ENCODE measurements at regions not wholly inside any gene's neighbourhood (a gene's known extent, or its start where the extent isn't known, plus 50 kb on each side); places are given as distances from the start of the nearest gene placed in this dataset.

GRCh38 chr5:145385276-145385675 is 449.9 kb downstream of the PRELID2 start:
- Histone ChIP-seq H3K4me1 (no peaks in the 10 kb centered on the region), H3K36me3 (no peaks in the 10 kb centered on the region), H3K27ac (no peak overlapping the region), H3K27me3 (no peaks in the 10 kb centered on the region), H3K9me3 (peaks cover 0 to 33% (median 0%) of the 10 kb centered on the region in 12 donors), H3K4me3 (no peak overlapping the region)
- TF ChIP-seq POLR2A (IDR thresholded peaks at IDR 0.05): no peak
- TF ChIP-seq, protein P1, sequence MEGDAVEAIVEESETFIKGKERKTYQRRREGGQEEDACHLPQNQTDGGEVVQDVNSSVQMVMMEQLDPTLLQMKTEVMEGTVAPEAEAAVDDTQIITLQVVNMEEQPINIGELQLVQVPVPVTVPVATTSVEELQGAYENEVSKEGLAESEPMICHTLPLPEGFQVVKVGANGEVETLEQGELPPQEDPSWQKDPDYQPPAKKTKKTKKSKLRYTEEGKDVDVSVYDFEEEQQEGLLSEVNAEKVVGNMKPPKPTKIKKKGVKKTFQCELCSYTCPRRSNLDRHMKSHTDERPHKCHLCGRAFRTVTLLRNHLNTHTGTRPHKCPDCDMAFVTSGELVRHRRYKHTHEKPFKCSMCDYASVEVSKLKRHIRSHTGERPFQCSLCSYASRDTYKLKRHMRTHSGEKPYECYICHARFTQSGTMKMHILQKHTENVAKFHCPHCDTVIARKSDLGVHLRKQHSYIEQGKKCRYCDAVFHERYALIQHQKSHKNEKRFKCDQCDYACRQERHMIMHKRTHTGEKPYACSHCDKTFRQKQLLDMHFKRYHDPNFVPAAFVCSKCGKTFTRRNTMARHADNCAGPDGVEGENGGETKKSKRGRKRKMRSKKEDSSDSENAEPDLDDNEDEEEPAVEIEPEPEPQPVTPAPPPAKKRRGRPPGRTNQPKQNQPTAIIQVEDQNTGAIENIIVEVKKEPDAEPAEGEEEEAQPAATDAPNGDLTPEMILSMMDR (IDR thresholded peaks at IDR 0.05): no peak
- ATAC-seq (no peak), DNase-seq (no peak)
- intact Hi-C loops (cut with DNase I): no loop called here
- WGBS, 4 donors: 87 to 96% (median 93%) methylated on average over 2 of the region's 2 CpGs

GRCh38 chr5:145378226-145378625 is 456.9 kb downstream of the PRELID2 start:
- Histone ChIP-seq H3K9me3 (peaks cover 0 to 77% (median 28%) of the 10 kb centered on the region in 12 donors), H3K27me3 (no peaks in the 10 kb centered on the region), H3K36me3 (no peaks in the 10 kb centered on the region), H3K4me1 (no peaks in the 10 kb centered on the region), H3K27ac (no peak overlapping the region), H3K4me3 (no peak overlapping the region)
- intact Hi-C loops (cut with DNase I): no loop called here
- ATAC-seq (no peak), DNase-seq (no peak)
- 44 to 97% (median 73%) methylated on average over 1 of the region's 1 CpG for WGBS, 4 donors
- no peak for TF ChIP-seq POLR2A (IDR thresholded peaks at IDR 0.05)
- TF ChIP-seq, protein P1 (IDR thresholded peaks at IDR 0.05): no peak

- Histone ChIP-seq H3K27ac (no peak overlapping the region), H3K27me3 (no peaks in the 10 kb centered on the region), H3K36me3 (no peaks in the 10 kb centered on the region), H3K9me3 (peaks cover 0 to 72% (median 30%) of the 10 kb centered on the region in 12 donors), H3K4me1 (no peaks in the 10 kb centered on the region), H3K4me3 (no peak overlapping the region)
- no peak for TF ChIP-seq POLR2A (IDR thresholded peaks at IDR 0.05)
- TF ChIP-seq, protein P1 (IDR thresholded peaks at IDR 0.05): no peak
- DNase-seq (no peak), ATAC-seq (no peak)
- intact Hi-C loops (cut with DNase I): no loop called here
- 74 to 88% (median 78%) methylated on average over 2 of the region's 2 CpGs; no CpG with 5 or more reads in 1 of the 4 donors for WGBS, 4 donors
Measured at GRCh38 chr5:145375521-145375920, 459.6 kb downstream of the PRELID2 start.

DNA sequence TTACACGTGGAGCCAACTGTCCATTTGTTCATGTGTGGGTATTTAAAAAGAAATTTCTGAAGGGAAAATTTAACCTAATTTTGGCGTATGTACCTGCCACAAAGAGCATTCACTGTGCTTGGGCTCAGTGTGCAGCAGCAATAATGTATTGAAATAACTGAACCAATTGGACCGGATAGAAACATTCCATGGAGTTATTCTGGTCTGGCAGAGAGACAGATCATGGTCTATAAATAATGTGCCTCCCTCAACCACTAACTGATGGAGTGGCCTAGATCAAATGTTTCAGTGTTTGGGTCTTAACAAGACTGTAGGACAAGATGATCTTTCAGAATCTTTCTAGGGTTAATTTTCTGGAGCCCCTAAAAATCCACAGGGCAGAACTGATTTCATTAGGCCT is 469.7 kb downstream of the PRELID2 start:
- H3K27ac ChIP-seq: no peak overlapping the region
- H3K9me3 ChIP-seq: peaks cover 0 to 12% (median 2%) of the 10 kb centered on the region in 12 donors
- WGBS, 4 donors: 47 to 56% (median 52%) methylated on average over 3 of the region's 3 CpGs
- intact Hi-C loops (cut with DNase I): no loop called here
- DNase-seq (no peak), ATAC-seq (peak in 3 of 4 donors; percentile 50 to 63 (median 52))
- H3K36me3 ChIP-seq: no peaks in the 10 kb centered on the region
- no peaks in the 10 kb centered on the region for H3K4me1 ChIP-seq
- no peaks in the 10 kb centered on the region for H3K27me3 ChIP-seq
- H3K4me3 ChIP-seq: no peak overlapping the region
- TF ChIP-seq POLR2A (IDR thresholded peaks at IDR 0.05): no peak
- TF ChIP-seq, protein P1 (IDR thresholded peaks at IDR 0.05): no peak

Measured in heart left ventricle (tissue), 16 donors.